HL-60 (cell line): ENCODE measurements at regions not wholly inside any gene's neighbourhood (a gene's known extent, or its start where the extent isn't known, plus 50 kb on each side); places are given as distances from the start of the nearest gene placed in this dataset.

Experiments used
- GABPA ChIP-seq: IDR thresholded peaks from 2 replicates; pipeline ENCODE4 v1.6.1; 2012; ENCODE audit warnings: low read depth
- POLR2AphosphoS5 ChIP-seq: IDR thresholded peaks from 2 replicates; pipeline ENCODE4 v1.6.1; 2012; ENCODE audit warnings: low read depth
- SPI1 ChIP-seq: IDR thresholded peaks from 2 replicates; pipeline ENCODE4 v1.6.1; 2012; ENCODE audit warnings: low read depth, mild to moderate bottlenecking, borderline replicate concordance
- TF ChIP-seq, protein P1 (sequence below): IDR thresholded peaks from one replicate; pipeline ENCODE4 v1.5.1; 2011; ENCODE audit warnings: low read length, control low read depth, inconsistent platforms; ENCODE audit not compliant: insufficient read depth
- TF ChIP-seq, protein P2 (sequence below): IDR thresholded peaks from 2 replicates; pipeline ENCODE4 v1.6.1; 2012; ENCODE audit warnings: low read depth; ENCODE audit not compliant: insufficient replicate concordance

DNA sequence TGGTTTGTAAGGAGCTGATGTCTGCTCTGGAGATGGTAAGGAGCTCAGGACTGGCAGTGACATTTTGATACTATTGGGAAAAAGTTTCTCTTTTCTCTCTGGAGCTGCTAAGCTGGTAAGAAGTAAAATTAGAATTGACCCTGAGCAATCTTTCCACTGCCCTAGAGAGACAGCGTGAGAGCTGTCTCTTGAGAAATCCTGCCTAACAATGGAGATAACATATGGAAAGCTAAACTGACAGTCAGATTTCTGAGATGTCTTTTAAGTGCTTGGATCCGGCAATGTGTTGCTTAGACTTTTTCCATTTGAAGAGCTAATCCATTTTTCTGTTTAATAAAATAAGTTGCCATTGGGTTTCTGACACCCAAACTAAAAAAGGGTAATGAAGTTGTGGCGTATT lies 302.4 kb downstream of the KCNS3 start:
- no peak for TF ChIP-seq GABPA
- TF ChIP-seq, protein P1, sequence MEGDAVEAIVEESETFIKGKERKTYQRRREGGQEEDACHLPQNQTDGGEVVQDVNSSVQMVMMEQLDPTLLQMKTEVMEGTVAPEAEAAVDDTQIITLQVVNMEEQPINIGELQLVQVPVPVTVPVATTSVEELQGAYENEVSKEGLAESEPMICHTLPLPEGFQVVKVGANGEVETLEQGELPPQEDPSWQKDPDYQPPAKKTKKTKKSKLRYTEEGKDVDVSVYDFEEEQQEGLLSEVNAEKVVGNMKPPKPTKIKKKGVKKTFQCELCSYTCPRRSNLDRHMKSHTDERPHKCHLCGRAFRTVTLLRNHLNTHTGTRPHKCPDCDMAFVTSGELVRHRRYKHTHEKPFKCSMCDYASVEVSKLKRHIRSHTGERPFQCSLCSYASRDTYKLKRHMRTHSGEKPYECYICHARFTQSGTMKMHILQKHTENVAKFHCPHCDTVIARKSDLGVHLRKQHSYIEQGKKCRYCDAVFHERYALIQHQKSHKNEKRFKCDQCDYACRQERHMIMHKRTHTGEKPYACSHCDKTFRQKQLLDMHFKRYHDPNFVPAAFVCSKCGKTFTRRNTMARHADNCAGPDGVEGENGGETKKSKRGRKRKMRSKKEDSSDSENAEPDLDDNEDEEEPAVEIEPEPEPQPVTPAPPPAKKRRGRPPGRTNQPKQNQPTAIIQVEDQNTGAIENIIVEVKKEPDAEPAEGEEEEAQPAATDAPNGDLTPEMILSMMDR: no peak
- TF ChIP-seq, protein P2, sequence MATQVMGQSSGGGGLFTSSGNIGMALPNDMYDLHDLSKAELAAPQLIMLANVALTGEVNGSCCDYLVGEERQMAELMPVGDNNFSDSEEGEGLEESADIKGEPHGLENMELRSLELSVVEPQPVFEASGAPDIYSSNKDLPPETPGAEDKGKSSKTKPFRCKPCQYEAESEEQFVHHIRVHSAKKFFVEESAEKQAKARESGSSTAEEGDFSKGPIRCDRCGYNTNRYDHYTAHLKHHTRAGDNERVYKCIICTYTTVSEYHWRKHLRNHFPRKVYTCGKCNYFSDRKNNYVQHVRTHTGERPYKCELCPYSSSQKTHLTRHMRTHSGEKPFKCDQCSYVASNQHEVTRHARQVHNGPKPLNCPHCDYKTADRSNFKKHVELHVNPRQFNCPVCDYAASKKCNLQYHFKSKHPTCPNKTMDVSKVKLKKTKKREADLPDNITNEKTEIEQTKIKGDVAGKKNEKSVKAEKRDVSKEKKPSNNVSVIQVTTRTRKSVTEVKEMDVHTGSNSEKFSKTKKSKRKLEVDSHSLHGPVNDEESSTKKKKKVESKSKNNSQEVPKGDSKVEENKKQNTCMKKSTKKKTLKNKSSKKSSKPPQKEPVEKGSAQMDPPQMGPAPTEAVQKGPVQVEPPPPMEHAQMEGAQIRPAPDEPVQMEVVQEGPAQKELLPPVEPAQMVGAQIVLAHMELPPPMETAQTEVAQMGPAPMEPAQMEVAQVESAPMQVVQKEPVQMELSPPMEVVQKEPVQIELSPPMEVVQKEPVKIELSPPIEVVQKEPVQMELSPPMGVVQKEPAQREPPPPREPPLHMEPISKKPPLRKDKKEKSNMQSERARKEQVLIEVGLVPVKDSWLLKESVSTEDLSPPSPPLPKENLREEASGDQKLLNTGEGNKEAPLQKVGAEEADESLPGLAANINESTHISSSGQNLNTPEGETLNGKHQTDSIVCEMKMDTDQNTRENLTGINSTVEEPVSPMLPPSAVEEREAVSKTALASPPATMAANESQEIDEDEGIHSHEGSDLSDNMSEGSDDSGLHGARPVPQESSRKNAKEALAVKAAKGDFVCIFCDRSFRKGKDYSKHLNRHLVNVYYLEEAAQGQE: no peak
- TF ChIP-seq POLR2AphosphoS5: no peak
- TF ChIP-seq SPI1: no peak
